Kidney (tissue), 13 donors: ENCODE measurements at regions not wholly inside any gene's neighbourhood (a gene's known extent, or its start where the extent isn't known, plus 50 kb on each side); places are given as distances from the start of the nearest gene placed in this dataset.

Experiments
- DNase-seq, 5 donors: peaks; one replicate each; pipeline ENCODE4 v3.0.0-alpha.2; 2013 to 2020
- FAIRE-seq: peaks from 2 replicates; lab custom pipeline; 2012; peaks lifted over from hg19 to GRCh38; lab: Jason Lieb, UNC
- H3K27ac ChIP-seq, 2 donors: one replicate each; pipeline ENCODE4 v1.7.0; 2013; ENCODE audit warnings: low read depth in 2 of 2, low read length in 2 of 2, inconsistent platforms in 1 of 2
- H3K27me3 ChIP-seq: one replicate; pipeline ENCODE4 v1.7.1; 2013; ENCODE audit warnings: low read length, inconsistent platforms; ENCODE audit not compliant: control insufficient read depth, insufficient read depth
- H3K36me3 ChIP-seq, 3 donors: one replicate each; pipeline versions ENCODE4 v1.7.0 to v1.7.1; 2013; ENCODE audit warnings: low read length in 3 of 3, control low read depth in 1 of 3, inconsistent platforms in 1 of 3; ENCODE audit not compliant: insufficient read depth in 3 of 3, control insufficient read depth in 2 of 3
- H3K4me1 ChIP-seq, 3 donors: one replicate each; pipeline versions ENCODE4 v1.7.0 to v1.7.1; 2013; ENCODE audit warnings: low read length in 3 of 3, inconsistent platforms in 1 of 3, low read depth in 1 of 3; ENCODE audit not compliant: control insufficient read depth in 2 of 3, insufficient read depth in 2 of 3
- H3K4me3 ChIP-seq, 3 donors: one replicate each; pipeline versions ENCODE4 v1.7.0 to v1.8.1; 2013; ENCODE audit warnings: low read length in 3 of 3, control low read depth in 1 of 3, inconsistent platforms in 1 of 3
- H3K9ac ChIP-seq, 3 donors: one replicate each; pipeline versions ENCODE4 v1.7.0 to v1.7.1; 2013; ENCODE audit warnings: low read length in 3 of 3, control low read depth in 1 of 3, inconsistent platforms in 1 of 3
- H3K9me3 ChIP-seq, 3 donors: one replicate each; pipeline versions ENCODE4 v1.7.0 to v1.7.1; 2013; ENCODE audit warnings: low read length in 3 of 3, control low read depth in 1 of 3, inconsistent platforms in 1 of 3; ENCODE audit not compliant: control insufficient read depth in 2 of 3, insufficient read depth in 1 of 3
- intact Hi-C: fragments of 100-400 bp; cut with DNase I; formaldehyde crosslinking; loops from one replicate; pipeline ENCODE4 v1.11.1; 2022
- TF ChIP-seq, protein P1 (sequence below): IDR thresholded peaks from 3 replicates; pipeline ENCODE4 v1.5.1; 2012; ENCODE audit warnings: mild to moderate bottlenecking, moderate library complexity, borderline replicate concordance; ENCODE audit not compliant: insufficient read depth; ENCODE audit errors: extremely low read depth
- donor health status: control.
- donor health status: control.
- donor health status: control.
- donor health status: control.
- donor health status: control.
- donor health status: DM: yes; HTN: yes; CAD: no.
- donor health status: Normal renal cell carcinoma (clear cell type).

DNA sequence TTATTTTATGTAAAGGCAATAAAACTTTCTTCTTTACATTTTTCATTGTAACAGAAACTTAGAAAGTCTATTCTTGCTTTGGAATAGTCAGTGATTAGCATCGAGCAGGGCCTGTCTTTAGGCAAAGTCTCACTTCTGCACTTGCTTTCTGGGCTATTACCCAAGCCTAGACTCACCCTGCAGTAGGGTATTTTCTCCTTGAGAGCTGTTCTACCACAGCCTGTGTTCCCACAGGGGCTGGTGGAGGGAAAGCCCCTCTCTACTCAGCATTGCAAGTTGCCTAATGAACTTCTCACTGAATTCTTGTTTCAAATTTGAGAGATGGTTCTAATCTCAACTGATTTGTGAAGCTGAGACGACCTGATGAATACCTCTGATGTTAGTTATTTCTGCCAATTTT, 111.7 kb upstream of the KLHL14 start:
- H3K9ac ChIP-seq = no peak overlapping the region

DNA sequence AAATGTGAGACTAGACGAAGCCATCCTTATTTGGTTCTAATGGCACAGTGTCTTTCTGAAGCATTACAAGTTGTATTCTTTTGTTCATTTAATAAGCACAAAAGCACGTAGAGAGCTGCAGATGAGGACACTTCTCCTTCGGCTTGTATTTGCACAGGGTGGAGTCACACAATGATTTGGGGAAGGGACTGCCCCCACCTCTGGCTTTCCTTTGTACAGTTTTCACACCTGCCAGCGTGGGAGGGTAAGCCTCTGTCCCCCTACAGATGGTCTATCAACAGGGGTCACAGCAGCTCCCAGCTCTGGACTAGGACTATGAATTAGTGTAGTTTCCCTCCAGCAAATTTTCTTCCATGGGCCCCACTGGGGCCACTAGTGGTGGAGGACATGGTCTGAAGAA, 108.2 kb upstream of the KLHL14 start:
- Histone ChIP-seq H3K27me3 (no peaks in the 10 kb centered on the region), H3K4me3 (no peak overlapping the region), H3K27ac (no peak overlapping the region), H3K9ac (no peak overlapping the region), H3K4me1 (no peaks in the 10 kb centered on the region), H3K36me3 (no peaks in the 10 kb centered on the region), H3K9me3 (no peaks in the 10 kb centered on the region)
- TF ChIP-seq, protein P1, sequence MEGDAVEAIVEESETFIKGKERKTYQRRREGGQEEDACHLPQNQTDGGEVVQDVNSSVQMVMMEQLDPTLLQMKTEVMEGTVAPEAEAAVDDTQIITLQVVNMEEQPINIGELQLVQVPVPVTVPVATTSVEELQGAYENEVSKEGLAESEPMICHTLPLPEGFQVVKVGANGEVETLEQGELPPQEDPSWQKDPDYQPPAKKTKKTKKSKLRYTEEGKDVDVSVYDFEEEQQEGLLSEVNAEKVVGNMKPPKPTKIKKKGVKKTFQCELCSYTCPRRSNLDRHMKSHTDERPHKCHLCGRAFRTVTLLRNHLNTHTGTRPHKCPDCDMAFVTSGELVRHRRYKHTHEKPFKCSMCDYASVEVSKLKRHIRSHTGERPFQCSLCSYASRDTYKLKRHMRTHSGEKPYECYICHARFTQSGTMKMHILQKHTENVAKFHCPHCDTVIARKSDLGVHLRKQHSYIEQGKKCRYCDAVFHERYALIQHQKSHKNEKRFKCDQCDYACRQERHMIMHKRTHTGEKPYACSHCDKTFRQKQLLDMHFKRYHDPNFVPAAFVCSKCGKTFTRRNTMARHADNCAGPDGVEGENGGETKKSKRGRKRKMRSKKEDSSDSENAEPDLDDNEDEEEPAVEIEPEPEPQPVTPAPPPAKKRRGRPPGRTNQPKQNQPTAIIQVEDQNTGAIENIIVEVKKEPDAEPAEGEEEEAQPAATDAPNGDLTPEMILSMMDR = no peak
- intact Hi-C loops = no loop called here
- DNase-seq = no peak
- FAIRE-seq = no peak

More for the DNA sequence above, 111.7 kb upstream of the KLHL14 start:
- Histone ChIP-seq H3K4me3 (no peak overlapping the region), H3K27me3 (no peaks in the 10 kb centered on the region), H3K27ac (no peak overlapping the region), H3K9me3 (no peaks in the 10 kb centered on the region), H3K4me1 (no peaks in the 10 kb centered on the region), H3K36me3 (no peaks in the 10 kb centered on the region)
- TF ChIP-seq, protein P1 = no peak
- DNase-seq = no peak
- intact Hi-C loops = no loop called here
- no peak for FAIRE-seq

DNA sequence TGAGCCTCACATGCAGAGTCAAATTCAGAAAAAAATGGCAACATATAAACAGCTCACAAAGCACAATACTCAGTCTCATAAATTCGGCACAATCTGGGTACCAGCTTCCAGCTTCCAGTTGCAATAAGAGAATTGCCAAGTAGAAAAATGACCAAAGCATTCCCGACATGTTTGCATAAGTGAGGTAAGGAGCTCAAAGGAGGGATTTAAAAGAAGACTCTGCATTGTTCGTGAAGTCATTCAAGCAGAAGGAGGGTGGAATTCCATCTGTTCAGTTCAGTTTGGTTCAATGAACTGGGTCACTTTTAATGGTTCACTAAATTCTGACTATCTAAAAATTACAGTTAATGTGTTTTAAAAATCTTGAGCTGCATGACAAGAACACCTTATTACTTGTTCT, 106.7 kb upstream of the KLHL14 start:
- H3K27me3 ChIP-seq = no peaks in the 10 kb centered on the region
- H3K36me3 ChIP-seq = no peaks in the 10 kb centered on the region
- H3K9ac ChIP-seq = no peak overlapping the region
- H3K9me3 ChIP-seq = no peaks in the 10 kb centered on the region
- H3K4me3 ChIP-seq = no peak overlapping the region
- intact Hi-C loops = no loop called here
- H3K27ac ChIP-seq = no peak overlapping the region
- H3K4me1 ChIP-seq = no peaks in the 10 kb centered on the region
- TF ChIP-seq, protein P1 = no peak
- peak in 2 of 5 donors; percentile 57 to 64 for DNase-seq
- FAIRE-seq = no peak

DNA sequence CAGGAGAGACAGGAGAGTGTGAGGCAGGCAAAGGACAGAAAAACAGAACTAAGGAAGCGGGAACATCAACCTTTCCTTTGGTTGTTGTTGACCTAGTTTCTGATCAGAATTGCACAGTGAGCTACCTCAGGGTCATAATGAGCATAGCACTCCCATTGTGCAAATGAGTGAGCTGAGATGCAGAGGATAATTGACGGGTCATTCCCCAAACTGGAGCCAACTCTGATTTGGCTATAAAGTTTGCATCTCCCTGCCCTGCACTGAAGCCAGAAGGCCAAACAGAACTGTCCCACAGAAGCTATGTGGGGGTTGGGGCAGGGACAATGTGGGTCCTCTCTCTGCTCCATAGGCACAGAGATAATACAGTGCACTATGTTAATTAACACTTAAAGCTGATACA, 105.6 kb upstream of the KLHL14 start:
- DNase-seq (no peak), FAIRE-seq (no peak)
- Histone ChIP-seq H3K9ac (no peak overlapping the region), H3K36me3 (no peaks in the 10 kb centered on the region), H3K4me3 (no peak overlapping the region), H3K27me3 (no peaks in the 10 kb centered on the region), H3K27ac (no peak overlapping the region), H3K9me3 (no peaks in the 10 kb centered on the region), H3K4me1 (no peaks in the 10 kb centered on the region)
- intact Hi-C loops = no loop called here
- TF ChIP-seq, protein P1 = no peak
